ENCODE measurements at regions not wholly inside any gene's neighbourhood (a gene's known extent, or its start where the extent isn't known, plus 50 kb on each side); places are given as distances from the start of the nearest gene placed in this dataset.
A peak's percentile ranks its signal among the peaks of the same experiment; 100 is the strongest.

- ATAC-seq (no peak), DNase-seq (peak in 1 of 4 donors; percentile 60)
- Histone ChIP-seq H3K27ac (no peak overlapping the region), H3K4me1 (no peaks in the 10 kb centered on the region), H3K36me3 (no peaks in the 10 kb centered on the region), H3K27me3 (no peaks in the 10 kb centered on the region), H3K9me3 (peaks cover 0 to 3% of the 10 kb centered on the region in 2 donors), H3K4me3 (no peak overlapping the region)
- intact Hi-C loops (cut with DNase I) = no loop called here
- TF ChIP-seq CTCF (IDR thresholded peaks at IDR 0.05) = no peak
Measured at GRCh38 chr9:79911724-79912123, 340.0 kb downstream of the TLE4 start.

- Histone ChIP-seq H3K27me3 (no peaks in the 10 kb centered on the region), H3K9me3 (peaks cover 0 to 3% of the 10 kb centered on the region in 2 donors), H3K27ac (no peak overlapping the region), H3K36me3 (no peaks in the 10 kb centered on the region), H3K4me3 (no peak overlapping the region), H3K4me1 (no peaks in the 10 kb centered on the region)
- intact Hi-C loops (cut with DNase I) = no loop called here
- no peak for DNase-seq
- TF ChIP-seq CTCF (IDR thresholded peaks at IDR 0.05) = no peak
- no peak for ATAC-seq
Measured at GRCh38 chr9:79902825-79903600, 331.2 kb downstream of the TLE4 start.

- Histone ChIP-seq H3K27me3 (no peaks in the 10 kb centered on the region), H3K36me3 (no peaks in the 10 kb centered on the region), H3K4me3 (no peak overlapping the region), H3K4me1 (no peaks in the 10 kb centered on the region), H3K27ac (no peak overlapping the region), H3K9me3 (no peaks in the 10 kb centered on the region)
- DNase-seq = no peak
- no peak for ATAC-seq
- intact Hi-C loops (cut with DNase I) = no loop called here
- no peak for TF ChIP-seq CTCF (IDR thresholded peaks at IDR 0.05)
Measured at GRCh38 chr9:79900754-79901153, 329.0 kb downstream of the TLE4 start.

- Histone ChIP-seq H3K27me3 (no peaks in the 10 kb centered on the region), H3K4me3 (no peak overlapping the region), H3K36me3 (no peaks in the 10 kb centered on the region), H3K9me3 (no peaks in the 10 kb centered on the region), H3K4me1 (no peaks in the 10 kb centered on the region), H3K27ac (no peak overlapping the region)
- DNase-seq (no peak), ATAC-seq (no peak)
- intact Hi-C loops (cut with DNase I) = no loop called here
- TF ChIP-seq CTCF (IDR thresholded peaks at IDR 0.05) = no peak
Measured at GRCh38 chr9:79896390-79896980, 324.7 kb downstream of the TLE4 start.

- no peaks in the 10 kb centered on the region for H3K27me3 ChIP-seq
- ATAC-seq (no peak), DNase-seq (no peak)
- no peaks in the 10 kb centered on the region for H3K9me3 ChIP-seq
- no peak for TF ChIP-seq CTCF (IDR thresholded peaks at IDR 0.05)
- H3K36me3 ChIP-seq = no peaks in the 10 kb centered on the region
- no peak overlapping the region for H3K4me3 ChIP-seq
- no peaks in the 10 kb centered on the region for H3K4me1 ChIP-seq
- no peak overlapping the region for H3K27ac ChIP-seq
- intact Hi-C loops (cut with DNase I) = no loop called here
Measured at GRCh38 chr9:79895232-79895631, 323.5 kb downstream of the TLE4 start.

All from left lung (tissue), 4 donors.